ENCODE measurements at regions not wholly inside any gene's neighbourhood (a gene's known extent, or its start where the extent isn't known, plus 50 kb on each side); places are given as distances from the start of the nearest gene placed in this dataset.

GRCh38 chr3:177307826-177308225 is 110.5 kb upstream of the TBL1XR1 start:
- ATAC-seq (ENCODE audit: low read depth) (no peak), DNase-seq (no peak)
- Histone ChIP-seq H3K79me2 (ENCODE audit: control insufficient read depth, insufficient read depth, low read length) (no peaks in the 10 kb centered on the region), H3K9me3 (ENCODE audit: control extremely low read depth in 1 of 3, control insufficient read depth in 2 of 3, insufficient read depth in 1 of 3, low read length in 2 of 3) (peaks cover 2 to 15% (median 6%) of the 10 kb centered on the region in 3 donors), H3K4me3 (ENCODE audit: control extremely low read depth in 1 of 5, extremely low read depth in 1 of 5, insufficient read depth in 1 of 5, low read depth in 2 of 5, low read length in 4 of 5) (no peak overlapping the region), H3K36me3 (replicated peaks in 1 of 2; ENCODE audit: control extremely low read depth in 1 of 2, control insufficient read depth in 1 of 2, extremely low read depth in 1 of 2, insufficient read depth in 2 of 2, low read length in 1 of 2) (no peaks in the 10 kb centered on the region), H3K4me2 (replicated peaks; ENCODE audit: low read depth, low read length, poor library complexity, severe bottlenecking) (no peak overlapping the region), H3K27ac (ENCODE audit: low read length in 2 of 2) (no peak overlapping the region), H2AFZ (ENCODE audit: insufficient read depth, low read depth, low read length, poor library complexity, severe bottlenecking) (no peak overlapping the region), H3K9ac (ENCODE audit: low read length) (no peak overlapping the region), H3K27me3 (replicated peaks in 1 of 4; ENCODE audit: control extremely low read depth in 1 of 4, control insufficient read depth in 3 of 4, insufficient read depth in 4 of 4, low read length in 3 of 4) (no peaks in the 10 kb centered on the region), H3K4me1 (ENCODE audit: control insufficient read depth in 2 of 2, insufficient read depth in 2 of 2, low read length in 2 of 2) (no peaks in the 10 kb centered on the region), H4K20me1 (ENCODE audit: control insufficient read depth, insufficient read depth, low read length, poor library complexity, severe bottlenecking) (no peaks in the 10 kb centered on the region)
- Mint-ChIP-seq H3K27me3 (no peaks in the 10 kb centered on the region), H3K4me3 (no peak overlapping the region), H3K9me3 (ENCODE audit: insufficient read depth) (no peaks in the 10 kb centered on the region), H3K4me1 (no peaks in the 10 kb centered on the region), H3K27ac (no peak overlapping the region)
- POLR2A ChIA-PET: no interaction called here
- CTCF ChIA-PET: no interaction called here
- WGBS (ENCODE audit: insufficient coverage): no CpG with 5 or more reads among the region's 5 CpGs
- intact Hi-C loops (cut with micrococcal nuclease): loop anchor here (10.0 kb wide), 1 partner anchor 47 kb away; no protein-coding TSS in a partner anchor
- TF ChIP-seq EZH2 (IDR thresholded peaks at IDR 0.05; ENCODE audit: borderline replicate concordance, insufficient read depth, low read depth, low read length, poor library complexity, severe bottlenecking) (no peak), CTCF (IDR thresholded peaks at IDR 0.05) (no peak)

- Mint-ChIP-seq H3K4me3 (no peak overlapping the region), H3K27me3 (no peaks in the 10 kb centered on the region), H3K4me1 (no peaks in the 10 kb centered on the region), H3K27ac (no peak overlapping the region), H3K9me3 (ENCODE audit: insufficient read depth) (no peaks in the 10 kb centered on the region)
- Histone ChIP-seq H3K27ac (ENCODE audit: low read length in 2 of 2) (no peak overlapping the region), H3K79me2 (ENCODE audit: control insufficient read depth, insufficient read depth, low read length) (no peaks in the 10 kb centered on the region), H3K27me3 (replicated peaks in 1 of 4; ENCODE audit: control extremely low read depth in 1 of 4, control insufficient read depth in 3 of 4, insufficient read depth in 4 of 4, low read length in 3 of 4) (no peaks in the 10 kb centered on the region), H3K36me3 (replicated peaks in 1 of 2; ENCODE audit: control extremely low read depth in 1 of 2, control insufficient read depth in 1 of 2, extremely low read depth in 1 of 2, insufficient read depth in 2 of 2, low read length in 1 of 2) (no peaks in the 10 kb centered on the region), H3K4me3 (ENCODE audit: control extremely low read depth in 1 of 5, extremely low read depth in 1 of 5, insufficient read depth in 1 of 5, low read depth in 2 of 5, low read length in 4 of 5) (no peak overlapping the region), H4K20me1 (ENCODE audit: control insufficient read depth, insufficient read depth, low read length, poor library complexity, severe bottlenecking) (no peaks in the 10 kb centered on the region), H3K4me2 (replicated peaks; ENCODE audit: low read depth, low read length, poor library complexity, severe bottlenecking) (no peak overlapping the region), H2AFZ (ENCODE audit: insufficient read depth, low read depth, low read length, poor library complexity, severe bottlenecking) (no peak overlapping the region), H3K9me3 (ENCODE audit: control extremely low read depth in 1 of 3, control insufficient read depth in 2 of 3, insufficient read depth in 1 of 3, low read length in 2 of 3) (peaks cover 2 to 15% (median 6%) of the 10 kb centered on the region in 3 donors), H3K4me1 (ENCODE audit: control insufficient read depth in 2 of 2, insufficient read depth in 2 of 2, low read length in 2 of 2) (no peaks in the 10 kb centered on the region), H3K9ac (ENCODE audit: low read length) (no peak overlapping the region)
- no peak for DNase-seq
- CTCF ChIA-PET: no interaction called here
- no peak for ATAC-seq (ENCODE audit: low read depth)
- intact Hi-C loops (cut with micrococcal nuclease): loop anchor here (10.0 kb wide), 1 partner anchor 47 kb away; no protein-coding TSS in a partner anchor
- 100% methylated on average over 1 of the region's 5 CpGs for WGBS (ENCODE audit: insufficient coverage)
- POLR2A ChIA-PET: no interaction called here
- TF ChIP-seq EZH2 (IDR thresholded peaks at IDR 0.05; ENCODE audit: borderline replicate concordance, insufficient read depth, low read depth, low read length, poor library complexity, severe bottlenecking) (no peak), CTCF (IDR thresholded peaks at IDR 0.05) (no peak)
Observed at GRCh38 chr3:177308286-177308685, 111.0 kb upstream of the TBL1XR1 start.
